GM19240 (cell line): ENCODE measurements at regions not wholly inside any gene's neighbourhood (a gene's known extent, or its start where the extent isn't known, plus 50 kb on each side); places are given as distances from the start of the nearest gene placed in this dataset.

Experiments
- DNase-seq: peaks from one replicate; pipeline ENCODE4 v3.0.0; 2011; ENCODE audit warnings: low spot score; ENCODE audit not compliant: insufficient read length

GRCh38 chr19:30151081-30151480, 209.0 kb downstream of the URI1 start:
- no peak for DNase-seq

GRCh38 chr19:30152510-30153291, 210.7 kb downstream of the URI1 start:
- DNase-seq: no peak

GRCh38 chr19:30153326-30154210, 211.5 kb downstream of the URI1 start:
- peak; percentile 48 for DNase-seq

GRCh38 chr19:30154410-30154809, 212.4 kb downstream of the URI1 start:
- DNase-seq: no peak

- no peak for DNase-seq
Measured at GRCh38 chr19:30155381-30156200, 213.6 kb downstream of the URI1 start.

- no peak for DNase-seq
Measured at GRCh38 chr19:30156646-30157045, 214.6 kb downstream of the URI1 start.

- no peak for DNase-seq
Measured at GRCh38 chr19:30158067-30158892, 213.9 kb upstream of the ZNF536 start.

- no peak for DNase-seq
Measured at GRCh38 chr19:30158893-30159245, 213.3 kb upstream of the ZNF536 start.

GRCh38 chr19:30159636-30160035, 212.5 kb upstream of the ZNF536 start:
- no peak for DNase-seq

- DNase-seq: no peak
Measured at GRCh38 chr19:30160426-30160825, 211.8 kb upstream of the ZNF536 start.

GRCh38 chr19:30161021-30161655, 211.0 kb upstream of the ZNF536 start:
- DNase-seq: no peak

GRCh38 chr19:30161770-30162169, 210.4 kb upstream of the ZNF536 start:
- DNase-seq: no peak

GRCh38 chr19:30162718-30163117, 209.5 kb upstream of the ZNF536 start:
- DNase-seq: no peak

GRCh38 chr19:30163663-30164062, 208.5 kb upstream of the ZNF536 start:
- DNase-seq: no peak

- no peak for DNase-seq
Measured at GRCh38 chr19:30165228-30165813, 206.9 kb upstream of the ZNF536 start.

GRCh38 chr19:30167206-30167868, 204.8 kb upstream of the ZNF536 start:
- DNase-seq: no peak

GRCh38 chr19:30167976-30168635, 204.1 kb upstream of the ZNF536 start:
- DNase-seq: no peak

- DNase-seq: no peak
Measured at GRCh38 chr19:30168760-30169159, 203.4 kb upstream of the ZNF536 start.
